ENCODE measurements at regions not wholly inside any gene's neighbourhood (a gene's known extent, or its start where the extent isn't known, plus 50 kb on each side); places are given as distances from the start of the nearest gene placed in this dataset.

DNA sequence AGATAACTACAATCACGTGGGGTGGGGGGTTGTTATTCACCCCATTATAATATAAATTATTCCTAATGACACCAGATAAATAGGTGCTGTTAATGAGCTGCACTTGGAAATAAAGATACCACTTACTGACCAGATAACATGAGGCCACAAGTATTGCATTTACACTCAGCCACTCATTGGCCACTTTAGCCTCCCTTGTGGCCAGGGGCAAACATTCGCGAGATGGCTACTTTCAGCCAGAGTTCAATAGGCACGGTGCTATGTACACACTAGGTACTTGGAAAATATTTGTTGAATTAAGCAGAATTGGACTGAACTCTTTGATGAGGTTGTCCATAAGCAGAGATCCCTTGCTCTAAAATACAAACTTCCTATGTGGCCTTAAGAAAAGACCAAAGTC lies 713.7 kb upstream of the TENM3 start:
- TF ChIP-seq, protein P1, sequence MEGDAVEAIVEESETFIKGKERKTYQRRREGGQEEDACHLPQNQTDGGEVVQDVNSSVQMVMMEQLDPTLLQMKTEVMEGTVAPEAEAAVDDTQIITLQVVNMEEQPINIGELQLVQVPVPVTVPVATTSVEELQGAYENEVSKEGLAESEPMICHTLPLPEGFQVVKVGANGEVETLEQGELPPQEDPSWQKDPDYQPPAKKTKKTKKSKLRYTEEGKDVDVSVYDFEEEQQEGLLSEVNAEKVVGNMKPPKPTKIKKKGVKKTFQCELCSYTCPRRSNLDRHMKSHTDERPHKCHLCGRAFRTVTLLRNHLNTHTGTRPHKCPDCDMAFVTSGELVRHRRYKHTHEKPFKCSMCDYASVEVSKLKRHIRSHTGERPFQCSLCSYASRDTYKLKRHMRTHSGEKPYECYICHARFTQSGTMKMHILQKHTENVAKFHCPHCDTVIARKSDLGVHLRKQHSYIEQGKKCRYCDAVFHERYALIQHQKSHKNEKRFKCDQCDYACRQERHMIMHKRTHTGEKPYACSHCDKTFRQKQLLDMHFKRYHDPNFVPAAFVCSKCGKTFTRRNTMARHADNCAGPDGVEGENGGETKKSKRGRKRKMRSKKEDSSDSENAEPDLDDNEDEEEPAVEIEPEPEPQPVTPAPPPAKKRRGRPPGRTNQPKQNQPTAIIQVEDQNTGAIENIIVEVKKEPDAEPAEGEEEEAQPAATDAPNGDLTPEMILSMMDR (IDR thresholded peaks at IDR 0.05): no peak
- TF ChIP-seq POLR2A (IDR thresholded peaks at IDR 0.05): no peak

All from heart left ventricle (tissue), 13 donors.